HG03280 (cell line): ENCODE measurements at regions not wholly inside any gene's neighbourhood (a gene's known extent, or its start where the extent isn't known, plus 50 kb on each side); places are given as distances from the start of the nearest gene placed in this dataset.

Source experiments
- ATAC-seq: cut with Tn5 transposase; IDR thresholded peaks from one replicate; pipeline ENCODE4 v1.9.1; 2021; ENCODE audit warnings: mild to moderate bottlenecking, moderate library complexity; ENCODE audit not compliant: unreplicated experiment

DNA sequence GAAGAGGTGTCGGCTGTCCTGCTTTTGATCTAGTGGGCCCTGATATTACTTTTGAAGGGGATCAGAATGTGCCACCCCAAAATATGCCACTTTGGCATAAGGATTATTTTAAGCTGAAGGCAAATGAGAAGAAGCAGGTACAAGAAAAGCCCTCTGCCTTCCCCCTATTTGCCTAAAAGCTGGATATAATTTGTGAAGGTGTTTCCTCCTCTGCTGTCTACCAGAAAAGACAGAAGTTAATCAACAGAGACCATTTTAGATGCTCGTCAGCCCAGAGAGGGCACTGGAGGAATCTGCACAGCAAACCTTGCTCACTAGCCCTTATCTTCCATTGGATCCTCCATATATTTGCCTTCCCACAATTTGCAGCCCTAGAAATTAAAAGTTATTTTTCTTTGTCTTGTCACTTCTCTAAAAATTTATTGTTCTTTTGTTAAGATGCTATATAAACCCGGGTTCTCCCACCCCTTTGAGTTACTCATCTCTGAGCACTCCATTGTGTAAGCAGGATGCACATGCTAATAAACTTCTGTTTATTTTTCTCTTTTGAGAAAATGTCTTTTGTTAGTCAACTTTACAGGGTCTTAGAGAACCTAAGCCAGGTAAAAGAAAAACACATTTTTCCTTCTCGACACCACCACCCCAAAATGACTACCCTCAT, 163.2 kb upstream of the SLC1A4 start:
- no peak for ATAC-seq

DNA sequence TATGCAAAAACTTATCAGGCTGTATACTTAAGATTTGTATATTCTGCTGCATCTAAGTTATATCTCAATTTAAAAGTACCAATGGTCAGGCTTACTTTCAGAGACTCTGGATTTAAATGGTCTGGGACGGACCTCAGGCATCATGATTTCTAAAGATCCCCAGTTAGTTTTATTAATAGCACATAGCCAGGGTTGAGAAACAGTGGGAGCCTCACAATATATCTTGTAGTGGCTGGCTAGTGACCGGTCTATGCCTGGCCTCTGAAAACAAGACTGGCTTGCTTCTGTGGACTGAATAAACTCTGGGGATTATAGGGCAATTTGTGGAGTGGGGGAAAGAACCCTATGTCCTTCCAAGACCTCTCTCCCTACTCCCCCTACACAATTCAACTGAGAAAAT, 162.5 kb upstream of the SLC1A4 start:
- no peak for ATAC-seq

DNA sequence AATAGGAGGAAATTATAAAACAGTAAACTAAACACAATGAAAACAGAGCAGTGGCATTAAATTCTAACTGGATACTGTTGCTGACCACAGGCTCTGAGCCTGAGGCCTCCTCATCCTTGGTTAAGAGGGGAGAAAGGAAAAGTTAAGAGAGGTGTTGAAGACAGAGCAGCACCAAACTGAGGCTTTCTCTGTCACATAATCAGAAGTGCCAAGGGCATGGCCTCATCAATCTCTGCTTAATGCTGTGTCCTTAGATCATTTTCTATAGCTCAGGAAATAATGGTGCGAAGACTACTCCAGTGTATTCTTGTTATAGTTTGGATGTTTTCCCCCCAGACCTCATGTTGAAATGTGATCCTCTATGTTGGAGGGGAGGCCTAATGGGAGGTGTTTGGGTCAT, 160.9 kb upstream of the SLC1A4 start:
- ATAC-seq = no peak

DNA sequence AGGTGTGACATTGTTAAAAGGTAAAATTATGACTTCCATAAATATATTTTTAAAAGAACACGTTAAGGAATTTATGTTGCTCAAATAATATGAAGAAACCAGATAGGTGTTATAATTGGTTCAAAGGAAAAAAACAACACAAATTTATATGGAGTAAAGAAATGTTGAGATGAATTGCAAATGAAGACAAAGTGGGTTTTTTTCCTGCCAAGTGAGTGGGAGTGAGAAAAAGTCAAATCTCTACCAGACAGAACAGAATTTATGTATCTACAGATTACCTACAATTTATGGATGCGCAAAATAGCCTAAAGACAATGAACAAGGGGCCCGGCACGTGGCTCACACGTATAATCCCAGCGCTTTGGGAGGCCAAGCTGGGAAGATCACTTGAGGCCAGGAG, 159.7 kb upstream of the SLC1A4 start:
- ATAC-seq = no peak

DNA sequence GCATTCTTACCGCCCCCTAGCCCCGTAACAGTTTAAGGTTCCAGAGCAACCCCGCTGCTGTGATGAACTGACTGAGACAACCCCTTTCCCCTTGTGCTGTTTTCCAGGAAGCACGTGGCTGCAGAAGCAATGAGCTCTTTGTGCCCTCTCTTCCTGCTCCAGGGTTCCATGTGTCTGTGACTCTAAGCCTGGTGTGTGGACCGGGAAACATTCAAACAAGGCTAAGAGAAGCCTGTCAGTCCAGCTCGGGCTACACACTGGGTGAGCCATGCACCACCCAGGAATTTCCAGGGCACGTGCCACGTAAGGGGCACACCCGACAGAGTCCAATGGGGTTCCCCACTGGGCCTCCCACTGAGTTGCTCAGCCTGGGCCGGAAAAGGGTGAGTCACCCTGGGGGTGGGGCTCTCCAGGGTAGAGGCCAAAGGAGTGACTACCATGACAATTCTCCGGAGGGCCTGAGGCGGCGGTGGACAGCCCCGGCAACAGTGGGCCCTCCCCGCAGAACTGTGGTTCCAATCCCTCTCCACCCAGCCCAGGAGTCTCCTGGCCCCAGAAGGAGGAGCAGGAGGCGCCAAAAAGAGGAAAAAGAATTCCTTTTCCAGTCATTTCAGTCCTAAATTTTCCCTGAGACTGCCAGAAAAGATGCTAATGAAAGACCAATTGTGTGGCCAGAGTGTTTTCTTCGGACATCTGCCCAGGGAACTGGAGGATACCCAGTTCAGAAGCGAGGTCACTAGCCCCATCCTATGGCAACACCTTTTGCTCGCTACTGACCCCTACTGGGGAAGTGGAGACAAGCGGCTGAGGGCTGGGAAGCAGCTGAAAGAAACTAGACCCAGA, 157.8 kb upstream of the SLC1A4 start:
- ATAC-seq = peak; percentile 81

DNA sequence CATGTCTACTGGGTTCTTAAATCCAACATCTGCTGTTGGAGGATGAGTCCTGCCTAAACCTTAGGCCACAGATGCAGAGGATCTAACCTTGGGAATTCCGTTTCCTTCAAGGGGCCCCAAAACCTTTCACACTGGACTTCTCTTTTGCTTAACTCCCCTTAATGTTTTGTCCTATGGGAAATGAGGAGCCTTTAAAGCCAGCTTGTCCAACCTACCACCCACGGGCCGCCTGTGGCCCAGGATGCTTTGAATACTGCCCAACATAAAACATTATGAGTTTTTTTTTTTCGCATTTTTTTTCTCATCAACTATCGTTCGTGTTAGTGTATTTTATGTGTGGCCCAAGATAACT, 157.2 kb upstream of the SLC1A4 start:
- no peak for ATAC-seq

DNA sequence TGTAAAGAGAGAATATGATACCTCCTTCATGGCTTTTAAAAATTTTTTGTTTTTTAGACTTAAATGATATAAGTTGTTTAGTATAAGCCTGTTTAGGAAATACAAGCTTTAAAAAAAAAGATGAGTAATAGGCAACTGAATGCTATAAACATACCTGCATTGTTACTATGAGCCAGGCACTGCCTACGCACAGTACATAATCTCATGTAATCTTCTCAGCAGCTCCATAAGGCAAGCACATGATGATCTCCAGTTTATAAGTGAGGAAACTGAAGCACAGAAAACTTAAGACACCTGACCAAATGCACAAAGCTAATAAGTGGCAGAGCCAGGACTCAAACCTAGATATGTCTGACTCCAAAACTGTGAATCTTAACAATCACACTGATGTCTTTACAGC, 156.3 kb upstream of the SLC1A4 start:
- ATAC-seq = no peak

DNA sequence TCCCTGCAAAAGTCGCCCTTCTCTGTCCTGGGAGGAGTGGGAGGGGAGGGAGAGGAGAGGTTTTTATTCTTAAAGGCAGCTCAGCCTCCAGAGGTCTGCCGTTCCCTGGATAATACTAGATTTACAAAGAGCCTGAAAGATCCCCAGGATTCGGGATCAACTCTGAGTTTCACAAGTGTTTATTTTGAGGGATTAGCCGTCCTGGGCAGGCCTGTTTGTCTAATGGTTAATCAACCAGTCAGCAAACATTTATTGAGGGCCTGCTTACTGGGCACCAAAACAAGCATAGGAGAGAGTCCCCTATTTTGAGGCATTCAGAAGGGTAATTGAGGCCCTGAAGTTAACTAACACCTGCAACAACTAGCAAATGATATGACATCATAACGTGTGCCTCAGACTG, 152.6 kb upstream of the SLC1A4 start:
- ATAC-seq = no peak

DNA sequence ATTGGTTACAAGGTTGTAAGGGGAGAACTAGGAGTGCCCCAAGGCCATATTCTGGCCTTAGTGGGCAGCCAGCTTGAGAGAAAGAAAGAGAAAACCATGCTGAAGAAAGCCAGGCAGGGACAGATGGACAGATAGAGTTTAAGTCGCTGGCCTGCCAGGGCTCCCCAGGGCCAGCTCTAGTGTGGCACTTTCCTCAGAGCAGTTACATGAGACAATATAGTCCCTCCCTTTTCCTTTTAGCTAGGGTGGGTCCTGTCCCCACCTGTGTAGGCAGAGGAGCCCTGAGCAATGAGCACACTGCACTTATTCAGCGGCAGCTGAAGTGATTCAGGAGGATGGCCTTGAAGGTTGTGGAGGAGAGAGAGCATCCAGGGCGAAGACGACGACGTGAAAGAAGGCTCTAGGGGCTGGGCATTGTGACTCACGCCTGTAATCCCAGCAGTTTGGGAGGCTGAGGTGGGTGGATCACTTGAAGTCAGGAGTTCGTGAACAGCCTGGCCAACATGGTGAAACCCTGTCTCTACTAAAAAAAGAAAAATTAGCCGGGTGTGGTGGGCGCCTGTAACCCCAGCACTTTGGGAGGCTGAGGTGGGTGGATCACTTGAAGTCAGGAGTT, 152.0 kb upstream of the SLC1A4 start:
- ATAC-seq = no peak

DNA sequence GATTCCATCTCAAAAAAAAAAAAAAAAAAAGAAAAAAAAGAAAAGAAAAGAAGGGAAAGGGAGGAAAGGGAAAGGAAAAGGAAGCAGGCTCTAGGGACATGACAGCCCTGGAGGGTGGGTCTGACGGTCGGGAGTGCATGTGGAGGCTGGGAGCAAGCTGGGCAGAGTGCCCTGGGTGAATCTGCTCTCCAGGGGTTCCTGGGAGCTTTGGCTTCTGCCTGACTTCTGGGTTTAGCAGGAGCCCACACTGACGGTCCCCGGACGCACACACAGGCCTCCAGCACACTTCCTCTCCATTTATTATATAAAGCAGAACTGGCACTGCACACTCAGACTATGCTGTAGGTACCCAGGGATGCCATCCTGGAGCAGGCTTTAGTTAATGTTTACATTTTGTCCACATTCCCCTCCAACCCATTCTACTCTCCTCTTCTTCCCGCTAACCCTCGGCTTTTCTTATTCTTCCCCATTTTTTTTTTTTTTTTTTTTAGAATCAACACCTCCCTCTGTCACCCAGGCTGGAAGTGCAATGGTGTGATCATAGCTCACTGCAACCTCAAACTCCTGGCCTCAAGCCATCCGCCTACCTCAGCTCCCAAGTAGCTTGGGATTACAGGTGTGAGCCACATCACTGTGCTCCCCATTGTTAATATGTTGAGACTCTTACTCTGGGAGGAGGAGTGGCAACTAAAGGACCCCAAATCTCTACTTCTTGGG, 151.1 kb upstream of the SLC1A4 start:
- no peak for ATAC-seq

DNA sequence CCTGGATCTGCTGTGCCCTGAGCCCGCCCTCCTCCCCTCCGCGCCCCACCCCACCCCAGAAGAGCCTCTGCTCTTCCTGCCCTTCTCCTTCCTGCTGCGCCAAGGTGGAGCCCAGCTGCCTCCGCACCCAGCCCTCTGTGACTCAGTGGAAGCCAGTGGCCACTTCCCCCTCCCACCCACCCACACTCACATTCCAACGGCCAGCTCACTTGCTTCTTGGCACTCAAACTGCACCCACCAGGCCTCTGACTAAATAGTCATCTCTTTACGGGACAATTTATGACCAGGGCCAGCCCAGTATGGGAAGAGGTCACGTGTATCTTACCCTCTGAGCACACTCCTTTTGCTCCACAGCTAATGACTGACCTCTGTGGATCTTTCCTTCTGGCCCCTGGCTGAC, 150.4 kb upstream of the SLC1A4 start:
- ATAC-seq = no peak

DNA sequence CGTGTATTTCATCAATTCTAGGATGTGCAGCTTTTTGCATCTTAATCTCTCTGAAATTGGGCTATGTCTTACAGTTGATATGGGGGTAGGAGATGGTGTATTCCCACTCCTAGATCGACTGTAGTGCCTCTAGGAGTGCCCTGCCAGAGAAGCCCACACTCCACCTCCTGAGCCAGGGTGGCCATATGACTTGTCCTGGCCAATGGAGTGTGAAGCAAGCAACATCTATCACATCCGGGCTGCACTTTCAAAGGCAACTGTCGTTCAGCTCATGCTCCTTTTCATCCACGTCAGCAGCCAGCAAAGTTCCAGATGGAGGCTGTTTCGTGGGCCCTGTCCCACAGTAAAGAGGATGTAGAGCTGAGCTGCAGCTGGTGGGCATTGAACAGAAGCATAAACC, 149.4 kb upstream of the SLC1A4 start:
- peak; percentile 79 for ATAC-seq

DNA sequence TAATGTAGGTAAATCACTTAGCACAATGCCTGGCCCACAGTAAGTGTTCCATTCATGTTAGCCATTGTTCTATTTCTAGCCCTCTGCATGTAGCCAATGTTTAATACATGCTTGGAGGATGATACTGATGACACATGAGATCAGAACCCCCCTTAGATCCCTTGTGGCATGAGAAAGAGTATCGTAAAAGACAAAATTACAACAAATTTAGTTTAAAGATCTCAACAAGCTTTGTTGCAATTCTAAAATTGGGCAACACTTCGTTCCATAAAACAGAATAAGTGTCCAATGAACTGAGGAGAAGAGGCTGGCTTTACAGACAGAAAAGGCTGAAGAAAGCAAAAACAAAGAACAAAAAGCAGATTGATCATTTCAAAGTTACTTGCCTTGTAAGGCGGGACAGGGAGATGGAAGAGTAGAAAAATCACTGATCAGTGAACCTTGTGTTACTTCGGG, 148.7 kb upstream of the SLC1A4 start:
- ATAC-seq = no peak

DNA sequence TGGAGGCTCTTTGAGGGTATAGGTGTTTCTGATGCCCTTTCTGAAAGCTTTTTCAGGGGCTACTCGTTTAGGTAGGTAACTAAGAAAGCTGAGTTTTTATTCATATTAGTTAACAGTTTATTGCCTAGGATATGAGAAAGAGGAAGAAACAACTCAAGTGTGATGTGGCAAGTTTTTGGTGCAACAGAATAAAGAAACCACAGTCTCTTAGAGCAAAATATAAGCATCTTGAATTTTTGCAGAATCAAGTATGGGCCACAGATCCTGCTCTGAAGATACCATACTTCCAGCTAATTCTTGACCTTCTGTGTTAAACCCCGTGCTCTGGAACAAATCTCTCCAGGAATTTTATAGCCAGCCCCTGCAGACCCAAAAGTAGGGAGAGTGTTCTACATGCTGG, 147.7 kb upstream of the SLC1A4 start:
- no peak for ATAC-seq

DNA sequence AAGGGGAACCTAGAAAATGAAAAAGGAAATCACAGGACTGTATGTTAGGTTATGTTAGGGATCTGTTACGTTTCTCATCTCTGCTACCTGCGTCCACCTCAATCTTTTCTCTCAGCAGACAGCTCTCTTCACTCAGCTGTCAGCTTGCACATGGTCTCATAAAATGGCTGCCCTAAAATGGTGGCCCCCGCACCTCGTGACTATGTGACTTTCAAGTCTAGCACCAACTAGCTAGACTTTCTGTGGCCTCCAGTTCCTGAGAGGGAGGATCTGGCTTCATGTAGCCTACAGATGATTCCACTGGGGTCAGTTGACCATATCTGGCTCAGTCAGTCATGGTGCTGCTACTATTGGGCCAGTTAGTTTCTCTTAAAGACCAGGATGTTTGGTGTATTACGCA, 147.2 kb upstream of the SLC1A4 start:
- no peak for ATAC-seq

DNA sequence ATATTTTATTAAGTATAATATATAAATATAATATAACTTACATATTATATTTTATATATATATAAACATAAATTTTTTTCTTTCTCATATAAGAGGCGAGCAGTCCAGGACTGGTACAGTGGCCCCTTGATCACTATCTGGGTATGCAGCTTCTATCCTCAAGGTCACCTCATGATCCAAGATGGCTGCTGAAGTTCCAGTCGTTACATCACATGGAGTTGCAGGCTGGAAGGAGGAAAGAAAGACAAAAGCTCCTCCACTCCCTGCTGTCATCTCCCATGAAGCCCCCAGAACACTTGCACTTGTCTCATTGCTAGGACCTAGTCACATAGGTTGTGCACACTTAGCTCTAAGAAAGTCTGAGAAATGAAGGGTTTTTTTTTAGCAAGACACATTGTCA, 145.1 kb upstream of the SLC1A4 start:
- no peak for ATAC-seq

DNA sequence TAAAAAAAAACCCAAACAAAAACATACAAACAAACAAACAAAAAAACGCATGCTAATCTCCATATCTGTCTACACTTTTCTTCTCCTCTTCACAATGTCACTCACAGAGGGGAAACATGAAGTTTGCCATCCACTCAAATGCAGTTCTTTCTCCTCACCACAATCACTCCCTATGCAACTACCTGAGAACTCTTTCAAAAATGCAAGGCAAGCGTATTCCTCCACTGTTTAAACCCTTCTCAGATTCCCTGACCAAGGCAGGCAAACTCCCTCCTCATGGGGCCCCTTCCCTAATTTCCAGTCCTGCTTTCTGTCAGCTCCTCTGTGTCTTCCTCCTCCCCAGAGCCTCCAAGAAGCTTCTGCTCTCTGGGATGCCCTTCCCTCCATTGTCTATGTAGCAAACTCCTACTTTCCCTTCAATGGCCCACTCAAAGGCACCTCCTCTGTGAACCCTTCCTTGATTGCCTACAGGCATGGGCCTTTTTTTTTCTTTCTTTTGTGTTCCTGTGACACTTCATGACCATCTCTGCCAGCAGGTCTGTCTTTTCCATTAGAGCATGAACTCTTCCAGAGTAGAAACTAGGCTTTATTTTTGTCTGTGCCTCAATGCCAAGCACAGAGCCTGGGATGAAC, 143.8 kb upstream of the SLC1A4 start:
- no peak for ATAC-seq

DNA sequence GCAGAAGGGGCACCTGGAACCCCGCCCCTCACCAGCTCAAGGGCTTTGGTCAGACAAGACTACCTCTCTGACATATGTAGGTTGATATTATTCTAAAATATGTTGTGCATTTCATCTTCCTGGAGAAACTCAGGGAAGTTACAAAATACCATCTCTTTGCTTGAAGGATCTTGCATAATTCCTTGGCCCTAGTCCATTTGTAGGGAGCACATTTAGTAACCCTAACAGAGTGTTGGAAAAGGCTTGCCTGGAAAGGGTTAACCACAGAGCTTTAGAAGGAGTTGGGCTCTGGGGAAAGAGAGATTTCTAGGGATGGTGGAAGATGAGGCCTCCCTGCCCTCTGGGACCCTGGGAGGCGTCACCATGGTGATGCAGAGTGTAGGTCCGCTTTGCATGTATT, 143.0 kb upstream of the SLC1A4 start:
- ATAC-seq = no peak

DNA sequence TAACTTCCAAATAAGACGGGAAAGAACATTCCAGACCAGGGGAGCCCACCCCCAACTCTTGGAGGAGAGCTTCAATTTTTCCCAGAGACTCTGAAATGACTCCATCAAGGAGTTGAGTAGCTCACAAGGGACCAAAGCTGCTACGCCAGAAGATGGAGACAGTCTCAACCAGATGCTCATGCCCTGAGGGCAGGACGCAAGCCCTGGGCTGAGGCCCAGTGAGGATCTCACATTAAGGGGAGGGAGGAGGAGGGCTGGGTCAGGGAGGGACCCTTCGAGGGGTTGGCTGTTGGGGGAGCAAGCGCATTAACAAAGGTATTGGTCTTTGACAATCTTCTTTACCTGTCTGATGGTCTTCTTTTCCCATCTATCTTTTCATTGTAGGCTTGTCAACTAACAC, 141.3 kb upstream of the SLC1A4 start:
- ATAC-seq = no peak

DNA sequence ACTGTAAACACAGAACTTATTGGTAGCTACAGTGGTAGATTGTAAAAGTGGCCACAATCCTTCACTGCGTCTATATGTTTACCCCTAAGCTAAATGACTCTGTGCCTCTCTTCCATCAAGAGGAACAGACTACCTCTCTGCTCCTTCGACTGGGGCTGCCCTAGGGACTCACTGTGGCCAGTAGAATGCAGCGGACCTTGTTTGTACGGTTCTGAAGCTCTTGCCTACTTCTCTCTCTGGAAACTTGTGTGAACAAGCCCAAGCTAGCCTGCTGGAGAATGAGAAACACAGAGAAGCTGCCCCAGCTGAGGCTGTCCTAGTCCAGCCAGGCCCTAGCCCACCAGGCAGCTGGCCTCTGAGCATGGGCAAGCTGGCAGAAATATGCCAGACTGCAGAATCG, 140.8 kb upstream of the SLC1A4 start:
- ATAC-seq = no peak

DNA sequence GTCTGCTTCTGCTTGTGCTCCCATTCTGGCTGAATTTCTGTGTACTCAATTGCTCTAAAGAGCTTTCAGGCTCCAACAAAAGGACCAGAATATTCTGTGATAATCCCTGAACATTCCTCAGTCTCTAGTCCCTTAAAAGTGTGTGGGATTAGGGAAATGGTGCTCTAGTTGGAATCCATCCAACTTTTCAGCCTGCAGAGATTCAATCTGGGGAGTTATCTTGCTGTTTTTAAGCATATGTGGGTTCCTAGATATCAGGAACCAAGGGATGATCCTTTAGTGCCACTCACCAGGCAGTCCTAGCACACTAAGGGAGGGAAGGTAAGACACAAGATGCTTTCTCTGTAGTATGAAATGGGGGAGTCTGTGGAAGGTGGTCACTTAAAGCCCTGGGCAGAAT, 140.3 kb upstream of the SLC1A4 start:
- ATAC-seq = no peak
